Neural progenitor cell (in vitro differentiated cells): ENCODE measurements at regions not wholly inside any gene's neighbourhood (a gene's known extent, or its start where the extent isn't known, plus 50 kb on each side); places are given as distances from the start of the nearest gene placed in this dataset.
A peak's percentile ranks its signal among the peaks of the same experiment; 100 is the strongest.

ENCODE experiments used
- DNase-seq: peaks from one replicate; pipeline ENCODE4 v3.0.0-alpha.2; 2016; ENCODE audit warnings: low spot score
- H2AFZ ChIP-seq: fragments of 200-600 bp; sonication (generic); replicated peaks from 2 replicates; pipeline ENCODE4 v1.6.1; 2016; ENCODE audit warnings: antibody characterized with exemption
- H3F3A ChIP-seq: fragments of 200-600 bp; sonication (generic); 2 replicates; pipeline ENCODE4 v1.6.1; 2016; ENCODE audit warnings: antibody characterized with exemption, low read depth
- H3K27ac ChIP-seq: fragments of 200-600 bp; sonication (generic); 2 replicates; pipeline ENCODE4 v1.5.1; 2016; ENCODE audit warnings: mild to moderate bottlenecking
- H3K27me3 ChIP-seq: fragments of 200-600 bp; sonication (generic); 2 replicates; pipeline ENCODE4 v1.6.1; 2016; ENCODE audit warnings: mild to moderate bottlenecking, moderate library complexity
- H3K36me3 ChIP-seq: fragments of 200-600 bp; sonication (generic); 2 replicates; pipeline ENCODE4 v1.5.1; 2016
- H3K4me1 ChIP-seq: fragments of 200-600 bp; sonication (generic); 2 replicates; pipeline ENCODE4 v1.6.1; 2016; ENCODE audit warnings: mixed run types
- H3K4me2 ChIP-seq: fragments of 200-600 bp; sonication (generic); 2 replicates; pipeline ENCODE4 v1.6.1; 2016
- H3K4me3 ChIP-seq: fragments of 200-600 bp; sonication (generic); 2 replicates; pipeline ENCODE4 v1.5.1; 2016
- H3K79me2 ChIP-seq: fragments of 200-600 bp; sonication (generic); 2 replicates; pipeline ENCODE4 v1.6.1; 2016; ENCODE audit warnings: low read depth
- H3K9ac ChIP-seq: fragments of 200-600 bp; sonication (generic); 2 replicates; pipeline ENCODE4 v1.6.1; 2016
- H3K9me3 ChIP-seq: fragments of 200-600 bp; sonication (generic); 2 replicates; pipeline ENCODE4 v1.5.1; 2016; ENCODE audit warnings: low read depth
- H4K20me1 ChIP-seq: fragments of 200-600 bp; sonication (generic); 2 replicates; pipeline ENCODE4 v1.6.1; 2016; ENCODE audit warnings: low read depth
- H3K27ac Mint-ChIP-seq: 3 replicates; pipeline ENCODE4 v1.8.0; 2021; ENCODE audit warnings: mixed read lengths
- H3K27me3 Mint-ChIP-seq: 2 replicates; pipeline ENCODE4 v1.8.0; 2022; ENCODE audit warnings: low read depth, mild to moderate bottlenecking, inconsistent platforms, moderate library complexity, mixed read lengths; ENCODE audit not compliant: insufficient read depth
- H3K36me3 Mint-ChIP-seq: 3 replicates; pipeline ENCODE4 v1.8.0; 2021; ENCODE audit warnings: mixed read lengths
- H3K4me1 Mint-ChIP-seq: 3 replicates; pipeline ENCODE4 v1.8.0; 2021; ENCODE audit warnings: mixed read lengths
- H3K4me3 Mint-ChIP-seq: 3 replicates; pipeline ENCODE4 v1.8.0; 2021; ENCODE audit warnings: mild to moderate bottlenecking, moderate library complexity, mixed read lengths
- H3K9me3 Mint-ChIP-seq: 3 replicates; pipeline ENCODE4 v1.8.0; 2020; ENCODE audit warnings: mixed read lengths
- CTCF ChIP-seq: fragments of 200-600 bp; sonication (generic); IDR thresholded peaks from 2 replicates; pipeline ENCODE4 v1.5.1; 2017; ENCODE audit warnings: antibody characterized with exemption, mild to moderate bottlenecking
- EZH2 ChIP-seq: fragments of 200-600 bp; sonication (generic); IDR thresholded peaks from 2 replicates; pipeline ENCODE4 v1.6.1; 2017; ENCODE audit warnings: antibody characterized with exemption, mild to moderate bottlenecking, moderate library complexity
- EZH2phosphoT487 ChIP-seq: fragments of 200-600 bp; sonication (generic); IDR thresholded peaks from 2 replicates; pipeline ENCODE4 v1.6.1; 2017; ENCODE audit warnings: antibody characterized with exemption

- Histone ChIP-seq H3K4me1 (no peaks in the 10 kb centered on the region), H2AFZ (no peak overlapping the region), H4K20me1 (no peaks in the 10 kb centered on the region), H3K79me2 (no peaks in the 10 kb centered on the region), H3K4me3 (no peak overlapping the region), H3K9me3 (no peaks in the 10 kb centered on the region), H3K27ac (no peak overlapping the region), H3K9ac (no peak overlapping the region), H3K27me3 (no peaks in the 10 kb centered on the region), H3K4me2 (no peak overlapping the region), H3K36me3 (no peaks in the 10 kb centered on the region), H3F3A (no peaks in the 10 kb centered on the region)
- Mint-ChIP-seq H3K9me3 (no peaks in the 10 kb centered on the region), H3K27ac (no peak overlapping the region), H3K4me3 (no peak overlapping the region), H3K27me3 (no peaks in the 10 kb centered on the region), H3K36me3 (no peaks in the 10 kb centered on the region), H3K4me1 (peaks cover 11% of the 10 kb centered on the region)
- no peak for DNase-seq
- no peak for TF ChIP-seq EZH2
- no peak for TF ChIP-seq CTCF
- no peak for TF ChIP-seq EZH2phosphoT487
Measured at GRCh38 chr17:33377837-33378595, 84.9 kb upstream of the ASIC2 start.

- DNase-seq, result peak; percentile 59
- Mint-ChIP-seq H3K4me1 (peaks cover 14% of the 10 kb centered on the region), H3K4me3 (no peak overlapping the region), H3K27me3 (peaks cover 3% of the 10 kb centered on the region), H3K9me3 (no peaks in the 10 kb centered on the region), H3K27ac (no peak overlapping the region), H3K36me3 (no peaks in the 10 kb centered on the region)
- Histone ChIP-seq H3K4me1 (no peaks in the 10 kb centered on the region), H3F3A (no peaks in the 10 kb centered on the region), H3K9ac (no peak overlapping the region), H3K27ac (no peak overlapping the region), H3K79me2 (no peaks in the 10 kb centered on the region), H3K36me3 (no peaks in the 10 kb centered on the region), H3K4me3 (no peak overlapping the region), H3K27me3 (no peaks in the 10 kb centered on the region), H2AFZ (no peak overlapping the region), H4K20me1 (no peaks in the 10 kb centered on the region), H3K9me3 (no peaks in the 10 kb centered on the region), H3K4me2 (no peak overlapping the region)
- TF ChIP-seq CTCF (no peak), EZH2 (no peak)
Measured at GRCh38 chr17:33381201-33381600, 88.1 kb upstream of the ASIC2 start.

GRCh38 chr17:33383488-33384023 lies 90.5 kb upstream of the ASIC2 start:
- H3K27me3 Mint-ChIP-seq, result peaks cover 10% of the 10 kb centered on the region
- Histone ChIP-seq H3K4me1 (no peaks in the 10 kb centered on the region), H4K20me1 (no peaks in the 10 kb centered on the region), H3K79me2 (no peaks in the 10 kb centered on the region), H3K9ac (no peak overlapping the region), H3K36me3 (no peaks in the 10 kb centered on the region), H3K9me3 (no peaks in the 10 kb centered on the region), H3K27ac (no peak overlapping the region), H2AFZ (no peak overlapping the region), H3F3A (no peaks in the 10 kb centered on the region), H3K27me3 (no peaks in the 10 kb centered on the region), H3K4me2 (no peak overlapping the region), H3K4me3 (no peak overlapping the region)
- H3K27ac Mint-ChIP-seq, result no peak overlapping the region
- H3K36me3 Mint-ChIP-seq, result no peaks in the 10 kb centered on the region
- peaks cover 14% of the 10 kb centered on the region for H3K4me1 Mint-ChIP-seq
- DNase-seq, result no peak
- no peaks in the 10 kb centered on the region for H3K9me3 Mint-ChIP-seq
- TF ChIP-seq CTCF, result no peak
- no peak for TF ChIP-seq EZH2
- no peak for TF ChIP-seq EZH2phosphoT487
- H3K4me3 Mint-ChIP-seq, result no peak overlapping the region
